Skeletal muscle cell (primary cell): ENCODE measurements at regions not wholly inside any gene's neighbourhood (a gene's known extent, or its start where the extent isn't known, plus 50 kb on each side); places are given as distances from the start of the nearest gene placed in this dataset.
"Not testable (repeated sequence)": the region's sequence is repeated elsewhere in the genome, so short reads cannot be mapped to it uniquely, and the experiment has no call there.

Experiments used
- DNase-seq: peaks from one replicate; pipeline ENCODE4 v3.0.0-alpha.2; 2010; ENCODE audit warnings: low read depth
- H3K4me3 ChIP-seq: 2 replicates; pipeline ENCODE4 v1.5.1; 2011; ENCODE audit warnings: low read depth, mild to moderate bottlenecking, control low read depth, low read length, moderate library complexity

GRCh38 chr15:92749946-92750345 lies 94.4 kb upstream of the FAM174B start:
- DNase-seq: no peak
- no peak overlapping the region for H3K4me3 ChIP-seq

DNA sequence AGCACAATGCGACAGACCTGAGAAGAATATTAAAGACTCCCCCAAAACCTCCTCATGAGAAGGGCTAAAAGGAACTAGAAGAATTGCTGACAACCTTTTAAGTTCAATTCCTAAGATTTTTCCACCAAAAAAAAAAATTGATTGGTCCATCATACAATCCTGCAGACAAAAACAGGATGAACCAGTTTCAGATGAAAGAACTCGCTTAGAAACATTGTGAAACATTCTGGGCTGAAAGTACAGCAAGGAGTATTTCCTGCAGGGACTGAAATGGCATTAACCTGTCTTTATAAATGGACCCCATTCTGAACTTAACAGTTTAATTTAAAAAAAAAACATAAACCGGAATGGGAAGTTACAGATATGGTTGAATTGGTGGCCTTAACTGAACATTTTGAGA lies 96.0 kb upstream of the FAM174B start:
- H3K4me3 ChIP-seq: no peak overlapping the region
- DNase-seq: no peak

DNA sequence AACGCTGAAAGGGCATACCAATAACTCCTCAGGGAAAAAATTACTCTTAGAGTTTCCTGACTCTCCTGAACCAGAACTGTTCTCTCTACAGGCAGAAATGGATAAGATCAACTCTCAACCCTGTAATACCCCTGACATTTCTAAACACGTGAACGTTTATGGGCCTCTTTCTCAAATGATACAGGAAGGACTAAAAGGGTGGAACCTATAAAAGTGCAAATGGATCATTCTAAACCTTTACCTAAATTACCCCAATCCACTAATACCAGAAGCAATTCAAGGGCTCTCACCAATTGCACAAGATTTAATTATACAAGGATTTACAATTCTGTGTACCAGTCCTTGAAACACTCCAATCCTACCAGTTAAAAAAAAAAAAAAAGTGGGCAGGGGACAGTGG lies 98.0 kb upstream of the FAM174B start:
- DNase-seq: no peak
- H3K4me3 ChIP-seq: no peak overlapping the region

DNA sequence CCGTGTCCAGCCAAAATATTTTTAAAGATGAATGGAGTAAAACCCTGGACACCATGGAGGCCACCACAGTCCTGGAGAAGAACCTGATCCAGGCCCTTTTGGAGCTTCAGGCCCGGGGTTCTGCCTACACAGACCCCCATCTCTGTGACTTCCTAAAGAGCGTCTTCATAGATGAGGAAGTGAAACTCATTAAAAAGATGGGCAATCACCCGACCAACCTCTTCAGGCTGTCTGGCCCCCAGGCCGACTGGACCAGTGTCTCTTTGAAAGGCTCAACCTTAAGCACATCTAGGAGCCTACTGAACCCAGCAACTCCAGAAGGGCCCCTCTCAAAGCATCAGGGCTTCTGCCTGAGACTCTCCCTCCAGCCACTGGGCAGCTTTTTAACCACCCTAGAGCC lies 107.9 kb upstream of the FAM174B start:
- H3K4me3 ChIP-seq: no peak overlapping the region
- DNase-seq: no peak

- DNase-seq, H3K4me3 ChIP-seq: not testable (repeated sequence)
These were observed 112.6 kb upstream of the FAM174B start for GRCh38 chr15:92768131-92768530.

- no peak for DNase-seq
- no peak overlapping the region for H3K4me3 ChIP-seq
These were observed 115.1 kb upstream of the FAM174B start for GRCh38 chr15:92770641-92771040.

GRCh38 chr15:92772061-92772460 lies 116.5 kb upstream of the FAM174B start:
- DNase-seq: no peak
- no peak overlapping the region for H3K4me3 ChIP-seq

DNA sequence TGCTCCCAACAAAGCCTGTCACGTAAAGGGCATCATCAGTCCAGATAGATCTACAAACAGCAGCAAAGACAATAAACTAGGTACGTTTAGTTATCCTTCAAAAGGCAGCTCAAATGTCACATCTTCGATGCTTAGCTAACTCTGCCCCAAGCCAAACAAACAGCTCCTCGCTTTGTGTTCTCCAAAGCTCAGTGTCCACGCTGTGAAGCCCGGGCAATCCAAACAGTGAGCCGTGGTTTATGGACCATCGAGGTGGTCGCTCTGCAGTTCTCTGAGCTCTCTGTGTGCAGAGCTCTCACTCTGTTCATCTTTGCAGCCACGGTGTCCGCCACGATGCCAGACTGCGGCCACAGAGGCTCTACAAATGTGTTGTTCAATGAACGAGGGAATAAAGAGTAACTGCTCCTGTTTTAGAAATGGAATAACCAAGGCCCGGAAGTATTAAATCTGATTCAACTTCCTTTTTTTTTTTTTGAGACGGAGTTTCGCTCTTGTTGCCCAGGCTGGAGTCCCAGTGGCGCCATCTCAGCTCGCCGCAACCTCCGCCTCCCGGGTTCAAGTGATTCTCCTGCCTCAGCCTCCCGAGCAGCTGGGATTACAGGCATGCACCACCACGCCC lies 117.2 kb upstream of the FAM174B start:
- H3K4me3 ChIP-seq: no peak overlapping the region
- no peak for DNase-seq

DNA sequence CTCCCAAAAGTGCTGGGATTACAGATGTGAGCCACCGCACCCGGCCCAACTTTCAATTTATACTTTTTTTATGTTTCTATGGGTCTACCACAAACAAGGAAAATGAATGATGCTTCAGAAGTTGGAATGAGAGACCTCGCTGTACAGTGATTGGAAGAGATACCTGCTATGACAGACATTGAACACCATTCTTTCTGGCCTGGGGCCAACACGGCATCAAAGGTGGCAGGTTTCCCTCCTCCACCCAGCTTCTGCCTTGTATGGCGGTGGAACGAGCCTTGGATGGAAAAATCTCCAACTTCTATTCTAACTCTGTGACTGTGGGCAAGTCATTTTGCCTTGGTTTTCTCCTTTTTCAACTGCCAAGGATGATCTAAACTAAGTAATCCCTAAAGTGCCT lies 117.8 kb upstream of the FAM174B start:
- DNase-seq: no peak
- no peak overlapping the region for H3K4me3 ChIP-seq

- no peak overlapping the region for H3K4me3 ChIP-seq
- DNase-seq: no peak
These were observed 120.2 kb upstream of the CHD2 start for GRCh38 chr15:92779874-92780273.

DNA sequence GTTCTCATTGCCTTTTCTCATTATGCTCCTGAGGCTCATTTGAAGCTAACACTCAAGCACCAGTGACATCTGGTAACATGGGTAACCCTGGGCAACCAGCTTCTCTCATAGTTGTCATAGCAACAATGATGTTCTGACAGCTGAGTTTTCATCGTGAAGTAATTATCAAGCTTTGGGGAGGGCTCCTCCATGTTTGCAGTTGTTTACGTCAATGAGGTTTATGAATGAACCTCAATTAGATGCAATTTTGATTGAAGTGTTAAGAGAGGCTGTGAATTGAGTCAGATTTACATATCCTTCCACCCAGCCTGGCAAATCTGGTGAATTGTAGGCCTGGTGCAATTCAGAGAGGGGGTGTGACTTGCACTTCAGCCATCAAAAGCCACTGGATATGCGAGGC lies 119.3 kb upstream of the CHD2 start:
- no peak for DNase-seq
- no peak overlapping the region for H3K4me3 ChIP-seq

DNA sequence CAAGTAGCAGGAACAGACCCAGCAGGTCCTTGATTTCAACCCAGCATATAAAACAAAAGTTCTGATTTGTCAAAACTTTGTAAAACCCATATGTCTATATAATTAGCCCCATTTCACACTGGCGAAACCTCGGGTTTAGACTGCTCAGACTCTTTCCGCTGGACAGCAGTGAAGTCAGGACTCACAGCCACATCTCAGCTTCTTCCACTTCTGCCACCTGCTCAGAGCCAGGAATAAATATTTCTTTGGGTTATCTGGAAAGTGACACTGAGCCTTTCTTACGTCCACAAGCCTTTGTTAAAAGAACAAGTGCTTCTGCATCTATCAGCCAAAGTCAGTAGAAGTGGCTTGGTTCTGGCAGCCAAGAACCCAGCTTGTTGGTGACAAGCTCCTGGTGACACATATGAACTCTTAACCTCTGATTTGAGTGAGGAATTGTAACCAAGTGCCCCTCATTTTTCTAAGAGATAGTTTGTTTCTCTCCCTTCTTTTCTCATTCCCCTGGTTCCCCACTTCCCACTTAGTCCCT lies 118.1 kb upstream of the CHD2 start:
- H3K4me3 ChIP-seq: no peak overlapping the region
- no peak for DNase-seq

DNA sequence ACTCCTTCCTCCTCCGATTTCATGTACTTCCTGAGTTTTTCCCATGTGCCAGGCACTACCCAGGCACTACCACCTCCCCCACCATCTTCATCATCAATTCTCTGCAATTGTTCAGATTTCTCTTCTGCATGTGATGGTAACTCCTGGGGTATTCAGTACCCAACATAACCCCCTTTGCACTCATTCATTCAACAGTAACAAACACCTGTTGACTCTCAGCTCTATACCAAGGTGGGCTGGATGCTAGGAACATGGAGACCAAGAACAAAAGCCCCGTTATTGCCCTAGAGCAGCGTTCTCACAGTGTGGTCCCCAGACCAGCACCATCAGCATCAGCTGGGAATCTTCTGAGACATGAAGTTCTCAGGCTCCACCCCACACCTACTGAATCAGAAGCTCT lies 113.0 kb upstream of the CHD2 start:
- no peak for DNase-seq
- H3K4me3 ChIP-seq: no peak overlapping the region

GRCh38 chr15:92788196-92788595 lies 111.9 kb upstream of the CHD2 start:
- H3K4me3 ChIP-seq: no peak overlapping the region
- no peak for DNase-seq

DNA sequence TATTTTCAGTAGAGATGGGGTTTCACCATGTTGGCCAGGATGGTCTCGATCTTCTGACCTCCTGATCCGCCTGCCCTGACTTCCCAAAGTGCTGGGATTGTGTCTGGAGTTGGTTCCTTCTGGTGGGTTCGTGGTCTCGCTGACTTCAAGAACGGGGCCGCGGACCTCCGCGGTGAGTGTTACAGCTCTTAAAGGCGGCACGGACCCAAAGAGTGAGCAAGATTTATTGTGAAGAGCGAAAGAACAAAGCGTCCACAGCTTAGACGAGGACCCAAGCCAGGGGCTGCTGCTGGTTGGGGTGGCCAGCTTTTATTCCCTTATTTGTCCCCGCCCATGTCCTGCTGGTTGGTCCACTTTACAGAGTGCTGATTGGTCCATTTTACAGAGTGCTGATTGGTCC lies 111.3 kb upstream of the CHD2 start:
- H3K4me3 ChIP-seq, DNase-seq: not testable (repeated sequence)

DNA sequence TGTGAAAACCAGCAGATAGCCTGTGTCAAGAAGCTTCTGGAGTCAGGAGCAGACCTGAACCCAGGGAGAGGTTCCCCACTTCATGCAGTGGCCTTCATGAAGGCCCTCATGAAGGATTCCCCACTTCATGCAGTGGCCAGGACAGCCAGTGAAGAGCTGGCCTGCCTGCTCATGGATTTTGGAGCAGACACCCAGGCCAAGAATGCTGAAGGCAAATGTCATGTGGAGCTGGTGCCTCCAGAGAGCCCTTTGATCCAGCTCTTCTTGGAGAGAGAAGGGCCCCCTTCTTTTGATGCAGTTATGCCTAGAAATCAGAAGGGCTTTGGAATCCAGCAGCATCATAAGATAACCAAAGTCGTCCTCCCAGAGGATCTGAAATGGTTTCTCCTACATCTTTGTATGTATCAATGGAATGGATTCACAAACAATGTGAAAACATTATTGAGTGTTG lies 103.9 kb upstream of the CHD2 start:
- no peak for DNase-seq

GRCh38 chr15:92797168-92798052 lies 102.7 kb upstream of the CHD2 start:
- no peak for DNase-seq

More for the DNA sequence above, 103.9 kb upstream of the CHD2 start:
- H3K4me3 ChIP-seq: no peak overlapping the region

GRCh38 chr15:92800013-92800412 lies 100.1 kb upstream of the CHD2 start:
- no peak overlapping the region for H3K4me3 ChIP-seq

More at GRCh38 chr15:92797168-92798052, 102.7 kb upstream of the CHD2 start:
- H3K4me3 ChIP-seq: no peak overlapping the region

GRCh38 chr15:92800416-92801055 lies 99.6 kb upstream of the CHD2 start:
- not testable (repeated sequence) for DNase-seq, H3K4me3 ChIP-seq

More at GRCh38 chr15:92800013-92800412, 100.1 kb upstream of the CHD2 start:
- no peak for DNase-seq
